ENCODE measurements at regions not wholly inside any gene's neighbourhood (a gene's known extent, or its start where the extent isn't known, plus 50 kb on each side); places are given as distances from the start of the nearest gene placed in this dataset.

- no peak overlapping the region for H3K4me3 ChIP-seq
- H3K27ac ChIP-seq: no peak overlapping the region
These were observed 215.8 kb downstream of the CTTN start for GRCh38 chr11:70614034-70614681.

GRCh38 chr11:70615036-70615875, 216.9 kb downstream of the CTTN start:
- Histone ChIP-seq H3K4me3 (no peak overlapping the region), H3K27ac (no peak overlapping the region)

GRCh38 chr11:70616317-70616716, 218.0 kb downstream of the CTTN start:
- Histone ChIP-seq H3K27ac (no peak overlapping the region), H3K4me3 (no peak overlapping the region)

- Histone ChIP-seq H3K4me3 (no peak overlapping the region), H3K27ac (no peak overlapping the region)
These were observed 218.8 kb downstream of the CTTN start for GRCh38 chr11:70616938-70617654.

GRCh38 chr11:70618431-70619101, 220.2 kb downstream of the CTTN start:
- Histone ChIP-seq H3K27ac (no peak overlapping the region), H3K4me3 (no peak overlapping the region)

- H3K27ac ChIP-seq: no peak overlapping the region
- no peak overlapping the region for H3K4me3 ChIP-seq
These were observed 221.3 kb downstream of the CTTN start for GRCh38 chr11:70619591-70619990.

- Histone ChIP-seq H3K4me3 (no peak overlapping the region), H3K27ac (no peak overlapping the region)
These were observed 222.3 kb downstream of the CTTN start for GRCh38 chr11:70620510-70621184.

- Histone ChIP-seq H3K27ac (no peak overlapping the region), H3K4me3 (no peak overlapping the region)
These were observed 222.9 kb downstream of the CTTN start for GRCh38 chr11:70621241-70621640.

GRCh38 chr11:70622091-70622490, 223.8 kb downstream of the CTTN start:
- no peak overlapping the region for H3K27ac ChIP-seq

GRCh38 chr11:70623906-70624597, 225.7 kb downstream of the CTTN start:
- Histone ChIP-seq H3K27ac (no peak overlapping the region), H3K4me3 (no peak overlapping the region)

More at GRCh38 chr11:70622091-70622490, 223.8 kb downstream of the CTTN start:
- H3K4me3 ChIP-seq: no peak overlapping the region

- no peak overlapping the region for H3K4me3 ChIP-seq
- no peak overlapping the region for H3K27ac ChIP-seq
These were observed 226.3 kb downstream of the CTTN start for GRCh38 chr11:70624598-70624993.

- Histone ChIP-seq H3K27ac (no peak overlapping the region), H3K4me3 (no peak overlapping the region)
These were observed 226.7 kb downstream of the CTTN start for GRCh38 chr11:70625051-70625450.

- H3K4me3 ChIP-seq: no peak overlapping the region
- no peak overlapping the region for H3K27ac ChIP-seq
These were observed 227.5 kb downstream of the CTTN start for GRCh38 chr11:70625582-70626518.

GRCh38 chr11:70627219-70627618, 228.9 kb downstream of the CTTN start:
- Histone ChIP-seq H3K4me3 (no peak overlapping the region), H3K27ac (no peak overlapping the region)

GRCh38 chr11:70628176-70628854, 230.0 kb downstream of the CTTN start:
- H3K27ac ChIP-seq: no peak overlapping the region
- H3K4me3 ChIP-seq: no peak overlapping the region

- H3K4me3 ChIP-seq: no peak overlapping the region
- no peak overlapping the region for H3K27ac ChIP-seq
These were observed 230.8 kb downstream of the CTTN start for GRCh38 chr11:70628855-70629844.
